ENCODE measurements at regions not wholly inside any gene's neighbourhood (a gene's known extent, or its start where the extent isn't known, plus 50 kb on each side); places are given as distances from the start of the nearest gene placed in this dataset.

DNA sequence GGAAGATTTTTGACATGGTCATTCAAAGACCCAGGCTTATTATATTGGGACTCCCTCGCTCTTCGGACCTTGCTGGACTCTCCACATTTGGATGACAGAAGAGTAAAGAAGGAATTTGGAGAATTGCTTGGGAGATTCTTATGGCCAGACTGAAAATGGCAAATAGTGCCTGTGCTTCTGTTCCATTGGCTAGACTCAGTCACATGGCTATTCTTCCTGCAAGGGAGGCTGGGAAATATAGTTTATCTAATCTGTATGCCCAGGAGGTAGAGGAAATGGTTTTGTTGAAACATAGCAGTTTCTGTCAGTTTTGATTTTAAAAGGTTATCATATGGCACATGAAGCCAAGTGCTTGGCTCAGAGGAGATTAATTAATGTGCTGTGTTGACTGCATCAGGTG lies 286.6 kb upstream of the JAG1 start:
- Histone ChIP-seq H3K9ac (no peak overlapping the region), H3K79me2 (ENCODE audit: insufficient read depth) (no peaks in the 10 kb centered on the region), H3K4me2 (no peak overlapping the region), H4K20me1 (ENCODE audit: insufficient read depth) (no peaks in the 10 kb centered on the region), H3F3A (replicated peaks; ENCODE audit: insufficient read depth) (no peaks in the 10 kb centered on the region), H3K4me1 (ENCODE audit: control insufficient read depth in 1 of 2, insufficient read depth in 2 of 2, low read depth in 1 of 2, low read length in 1 of 2) (no peaks in the 10 kb centered on the region), H3K9me3 (no peaks in the 10 kb centered on the region), H3K27ac (ENCODE audit: low read depth in 2 of 2, low read length in 1 of 2) (no peak overlapping the region), H3K4me3 (ENCODE audit: low read depth in 2 of 2, low read length in 1 of 2) (no peak overlapping the region), H2AFZ (ENCODE audit: low read depth) (no peak overlapping the region), H3K36me3 (replicated peaks in 1 of 2; ENCODE audit: control insufficient read depth in 1 of 2, insufficient read depth in 2 of 2, low read length in 1 of 2) (no peaks in the 10 kb centered on the region), H3K27me3 (ENCODE audit: insufficient read depth) (no peaks in the 10 kb centered on the region), H3K9me2 (no peaks in the 10 kb centered on the region)
- POLR2A ChIA-PET: no interaction called here
- TF ChIP-seq, protein P1, sequence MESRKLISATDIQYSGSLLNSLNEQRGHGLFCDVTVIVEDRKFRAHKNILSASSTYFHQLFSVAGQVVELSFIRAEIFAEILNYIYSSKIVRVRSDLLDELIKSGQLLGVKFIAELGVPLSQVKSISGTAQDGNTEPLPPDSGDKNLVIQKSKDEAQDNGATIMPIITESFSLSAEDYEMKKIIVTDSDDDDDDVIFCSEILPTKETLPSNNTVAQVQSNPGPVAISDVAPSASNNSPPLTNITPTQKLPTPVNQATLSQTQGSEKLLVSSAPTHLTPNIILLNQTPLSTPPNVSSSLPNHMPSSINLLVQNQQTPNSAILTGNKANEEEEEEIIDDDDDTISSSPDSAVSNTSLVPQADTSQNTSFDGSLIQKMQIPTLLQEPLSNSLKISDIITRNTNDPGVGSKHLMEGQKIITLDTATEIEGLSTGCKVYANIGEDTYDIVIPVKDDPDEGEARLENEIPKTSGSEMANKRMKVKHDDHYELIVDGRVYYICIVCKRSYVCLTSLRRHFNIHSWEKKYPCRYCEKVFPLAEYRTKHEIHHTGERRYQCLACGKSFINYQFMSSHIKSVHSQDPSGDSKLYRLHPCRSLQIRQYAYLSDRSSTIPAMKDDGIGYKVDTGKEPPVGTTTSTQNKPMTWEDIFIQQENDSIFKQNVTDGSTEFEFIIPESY (IDR thresholded peaks at IDR 0.05; ENCODE audit: borderline replicate concordance, low read depth): no peak
- TF ChIP-seq RFX5 (IDR thresholded peaks at IDR 0.05; ENCODE audit: low read length): no peak
- TF ChIP-seq EZH2phosphoT487 (IDR thresholded peaks at IDR 0.05; ENCODE audit: borderline replicate concordance, low read depth): no peak
- no peak for TF ChIP-seq CHD2 (IDR thresholded peaks at IDR 0.05; ENCODE audit: low read length, partially characterized antibody)
- TF ChIP-seq FOXJ3 (CRISPR knock-in tag; IDR thresholded peaks at IDR 0.05): no peak
- TF ChIP-seq NFIC (IDR thresholded peaks at IDR 0.05; ENCODE audit: borderline replicate concordance): no peak
- TF ChIP-seq, protein P2, sequence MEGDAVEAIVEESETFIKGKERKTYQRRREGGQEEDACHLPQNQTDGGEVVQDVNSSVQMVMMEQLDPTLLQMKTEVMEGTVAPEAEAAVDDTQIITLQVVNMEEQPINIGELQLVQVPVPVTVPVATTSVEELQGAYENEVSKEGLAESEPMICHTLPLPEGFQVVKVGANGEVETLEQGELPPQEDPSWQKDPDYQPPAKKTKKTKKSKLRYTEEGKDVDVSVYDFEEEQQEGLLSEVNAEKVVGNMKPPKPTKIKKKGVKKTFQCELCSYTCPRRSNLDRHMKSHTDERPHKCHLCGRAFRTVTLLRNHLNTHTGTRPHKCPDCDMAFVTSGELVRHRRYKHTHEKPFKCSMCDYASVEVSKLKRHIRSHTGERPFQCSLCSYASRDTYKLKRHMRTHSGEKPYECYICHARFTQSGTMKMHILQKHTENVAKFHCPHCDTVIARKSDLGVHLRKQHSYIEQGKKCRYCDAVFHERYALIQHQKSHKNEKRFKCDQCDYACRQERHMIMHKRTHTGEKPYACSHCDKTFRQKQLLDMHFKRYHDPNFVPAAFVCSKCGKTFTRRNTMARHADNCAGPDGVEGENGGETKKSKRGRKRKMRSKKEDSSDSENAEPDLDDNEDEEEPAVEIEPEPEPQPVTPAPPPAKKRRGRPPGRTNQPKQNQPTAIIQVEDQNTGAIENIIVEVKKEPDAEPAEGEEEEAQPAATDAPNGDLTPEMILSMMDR (IDR thresholded peaks at IDR 0.05): no peak
- TF ChIP-seq TAF1 (IDR thresholded peaks at IDR 0.05; ENCODE audit: borderline replicate concordance, low read depth, low read length): no peak
- no peak for TF ChIP-seq POLR2AphosphoS5 (IDR thresholded peaks at IDR 0.05; ENCODE audit: low read depth, low read length)
- no peak for TF ChIP-seq MEF2A (IDR thresholded peaks at IDR 0.05; ENCODE audit: borderline replicate concordance, low read depth)
- TF ChIP-seq RCOR1 (IDR thresholded peaks at IDR 0.05; ENCODE audit: low read length): no peak
- TF ChIP-seq EP300 (IDR thresholded peaks at IDR 0.05; ENCODE audit: borderline replicate concordance in 1 of 2, low read depth in 1 of 2, low read length in 1 of 2): no peak
- no peak for TF ChIP-seq JUND (IDR thresholded peaks at IDR 0.05)
- TF ChIP-seq ELF1 (IDR thresholded peaks at IDR 0.05): no peak
- TF ChIP-seq, protein P3, sequence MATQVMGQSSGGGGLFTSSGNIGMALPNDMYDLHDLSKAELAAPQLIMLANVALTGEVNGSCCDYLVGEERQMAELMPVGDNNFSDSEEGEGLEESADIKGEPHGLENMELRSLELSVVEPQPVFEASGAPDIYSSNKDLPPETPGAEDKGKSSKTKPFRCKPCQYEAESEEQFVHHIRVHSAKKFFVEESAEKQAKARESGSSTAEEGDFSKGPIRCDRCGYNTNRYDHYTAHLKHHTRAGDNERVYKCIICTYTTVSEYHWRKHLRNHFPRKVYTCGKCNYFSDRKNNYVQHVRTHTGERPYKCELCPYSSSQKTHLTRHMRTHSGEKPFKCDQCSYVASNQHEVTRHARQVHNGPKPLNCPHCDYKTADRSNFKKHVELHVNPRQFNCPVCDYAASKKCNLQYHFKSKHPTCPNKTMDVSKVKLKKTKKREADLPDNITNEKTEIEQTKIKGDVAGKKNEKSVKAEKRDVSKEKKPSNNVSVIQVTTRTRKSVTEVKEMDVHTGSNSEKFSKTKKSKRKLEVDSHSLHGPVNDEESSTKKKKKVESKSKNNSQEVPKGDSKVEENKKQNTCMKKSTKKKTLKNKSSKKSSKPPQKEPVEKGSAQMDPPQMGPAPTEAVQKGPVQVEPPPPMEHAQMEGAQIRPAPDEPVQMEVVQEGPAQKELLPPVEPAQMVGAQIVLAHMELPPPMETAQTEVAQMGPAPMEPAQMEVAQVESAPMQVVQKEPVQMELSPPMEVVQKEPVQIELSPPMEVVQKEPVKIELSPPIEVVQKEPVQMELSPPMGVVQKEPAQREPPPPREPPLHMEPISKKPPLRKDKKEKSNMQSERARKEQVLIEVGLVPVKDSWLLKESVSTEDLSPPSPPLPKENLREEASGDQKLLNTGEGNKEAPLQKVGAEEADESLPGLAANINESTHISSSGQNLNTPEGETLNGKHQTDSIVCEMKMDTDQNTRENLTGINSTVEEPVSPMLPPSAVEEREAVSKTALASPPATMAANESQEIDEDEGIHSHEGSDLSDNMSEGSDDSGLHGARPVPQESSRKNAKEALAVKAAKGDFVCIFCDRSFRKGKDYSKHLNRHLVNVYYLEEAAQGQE (IDR thresholded peaks at IDR 0.05; ENCODE audit: low read depth, low read length): no peak
- TF ChIP-seq RAD21 (IDR thresholded peaks at IDR 0.05; ENCODE audit: low read length): no peak
- TF ChIP-seq FOXM1 (IDR thresholded peaks at IDR 0.05; ENCODE audit: low read depth): no peak
- no peak for TF ChIP-seq NRF1 (IDR thresholded peaks at IDR 0.05; ENCODE audit: low read depth, low read length)
- DNase-seq: no peak
- 97% methylated on average over 2 of the region's 2 CpGs for WGBS (ENCODE audit: low lambda C conversion rate)
- CTCF ChIA-PET: no interaction called here
